Liver (tissue), 3 donors: ENCODE measurements at regions not wholly inside any gene's neighbourhood (a gene's known extent, or its start where the extent isn't known, plus 50 kb on each side); places are given as distances from the start of the nearest gene placed in this dataset.

Source experiments
- ATF3 ChIP-seq: IDR thresholded peaks from 2 replicates; pipeline ENCODE4 v1.6.1; 2016; ENCODE audit warnings: antibody characterized with exemption
- CTCF ChIP-seq: fragments of 150-350 bp; IDR thresholded peaks from 2 replicates; pipeline ENCODE4 v1.5.1; 2017; ENCODE audit warnings: improper control_type of control experiment, low read depth, low read length; ENCODE audit not compliant: missing input control
- EGR1 ChIP-seq, 2 donors: IDR thresholded peaks; 2 replicates each; pipeline ENCODE4 v1.6.1; 2016 to 2018; ENCODE audit warnings: antibody characterized with exemption in 2 of 2, low read depth in 2 of 2
- MAX ChIP-seq: IDR thresholded peaks from 2 replicates; pipeline ENCODE4 v1.6.1; 2016; ENCODE audit warnings: antibody characterized with exemption
- REST ChIP-seq: IDR thresholded peaks from 2 replicates; pipeline ENCODE4 v1.6.1; 2016; ENCODE audit warnings: antibody characterized with exemption, mild to moderate bottlenecking
- TAF1 ChIP-seq: conservative IDR thresholded peaks from 2 replicates; pipeline ENCODE4 v1.6.1; 2016; ENCODE audit warnings: antibody characterized with exemption, mild to moderate bottlenecking
- YY1 ChIP-seq: IDR thresholded peaks from 2 replicates; pipeline ENCODE4 v1.6.1; 2016; ENCODE audit warnings: antibody characterized with exemption, mild to moderate bottlenecking
- donor health status: healthy.
- donor health status: healthy.

- TF ChIP-seq CTCF (no peak), MAX (no peak), EGR1 (IDR thresholded peaks at IDR 0.05; ENCODE audit: low read depth in 2 of 2) (no peak), ATF3 (no peak), TAF1 (no peak), YY1 (no peak), REST (no peak)
Measured at GRCh38 chr7:84781838-84782237, 405.0 kb downstream of the SEMA3D start.
